ENCODE measurements at regions not wholly inside any gene's neighbourhood (a gene's known extent, or its start where the extent isn't known, plus 50 kb on each side); places are given as distances from the start of the nearest gene placed in this dataset.

DNA sequence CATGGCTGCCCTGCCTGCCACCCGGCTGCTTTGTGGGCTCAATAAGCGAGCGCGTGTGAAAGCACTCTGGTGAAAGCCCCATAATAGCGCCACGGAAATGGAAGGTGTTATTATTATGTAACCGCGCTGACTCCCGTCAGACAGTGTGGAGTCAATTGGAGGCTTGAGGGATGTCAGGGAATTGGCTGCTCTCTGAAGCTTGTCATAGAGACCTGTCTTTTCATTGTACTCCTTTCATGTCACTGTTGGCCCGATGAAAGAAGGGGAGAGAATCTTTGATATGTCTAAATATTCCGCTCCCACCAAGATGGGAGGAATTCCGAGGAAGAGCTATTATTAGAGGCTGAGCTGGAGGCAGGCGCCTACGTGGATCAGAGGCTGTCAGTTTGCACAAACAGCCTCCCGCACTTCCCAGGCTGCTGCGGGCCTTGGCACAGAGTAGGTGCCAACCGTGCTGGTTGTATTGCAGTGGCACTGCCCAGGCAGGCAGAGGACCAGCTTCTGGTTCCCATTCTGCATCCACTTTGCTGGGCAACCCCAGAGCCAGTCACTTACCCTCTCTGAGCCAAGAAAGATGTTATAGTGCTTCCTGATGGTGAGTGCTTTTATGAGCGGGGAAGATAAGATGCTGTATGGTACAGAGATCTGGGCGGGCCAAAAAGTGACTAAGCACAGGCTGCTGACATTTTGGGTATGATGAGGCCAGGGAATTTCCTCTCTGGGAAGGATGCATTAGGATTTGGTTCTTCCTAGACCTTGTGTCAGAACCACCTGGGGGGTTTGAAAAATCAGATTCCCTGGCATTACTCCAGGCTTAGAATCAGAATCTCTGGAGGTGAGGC lies 151.4 kb downstream of the RPS24 start:
- H3K27me3 ChIP-seq (ENCODE audit: insufficient read depth, poor library complexity, severe bottlenecking), result no peaks in the 10 kb centered on the region

DNA sequence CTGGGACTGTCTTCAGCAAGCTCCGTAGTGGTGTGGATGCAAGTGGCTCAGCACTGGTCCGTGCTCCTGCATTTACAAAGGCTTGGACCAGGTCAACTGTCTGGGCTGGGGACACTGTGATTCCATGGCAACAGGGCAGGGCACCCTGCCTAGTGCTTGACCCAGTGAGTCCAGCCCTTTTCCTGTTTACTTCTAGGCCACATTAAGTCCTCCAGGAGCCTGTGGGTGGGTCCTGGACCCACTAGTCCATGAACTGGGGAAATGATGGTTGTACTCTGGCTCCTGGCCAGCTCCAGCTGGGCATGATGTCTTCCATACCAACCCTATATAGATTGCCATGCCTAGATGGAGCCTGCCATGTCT lies 152.0 kb downstream of the RPS24 start:
- no peak for ATAC-seq (ENCODE audit: low read depth)

More for the DNA sequence above, 151.4 kb downstream of the RPS24 start:
- TF ChIP-seq, protein P1, sequence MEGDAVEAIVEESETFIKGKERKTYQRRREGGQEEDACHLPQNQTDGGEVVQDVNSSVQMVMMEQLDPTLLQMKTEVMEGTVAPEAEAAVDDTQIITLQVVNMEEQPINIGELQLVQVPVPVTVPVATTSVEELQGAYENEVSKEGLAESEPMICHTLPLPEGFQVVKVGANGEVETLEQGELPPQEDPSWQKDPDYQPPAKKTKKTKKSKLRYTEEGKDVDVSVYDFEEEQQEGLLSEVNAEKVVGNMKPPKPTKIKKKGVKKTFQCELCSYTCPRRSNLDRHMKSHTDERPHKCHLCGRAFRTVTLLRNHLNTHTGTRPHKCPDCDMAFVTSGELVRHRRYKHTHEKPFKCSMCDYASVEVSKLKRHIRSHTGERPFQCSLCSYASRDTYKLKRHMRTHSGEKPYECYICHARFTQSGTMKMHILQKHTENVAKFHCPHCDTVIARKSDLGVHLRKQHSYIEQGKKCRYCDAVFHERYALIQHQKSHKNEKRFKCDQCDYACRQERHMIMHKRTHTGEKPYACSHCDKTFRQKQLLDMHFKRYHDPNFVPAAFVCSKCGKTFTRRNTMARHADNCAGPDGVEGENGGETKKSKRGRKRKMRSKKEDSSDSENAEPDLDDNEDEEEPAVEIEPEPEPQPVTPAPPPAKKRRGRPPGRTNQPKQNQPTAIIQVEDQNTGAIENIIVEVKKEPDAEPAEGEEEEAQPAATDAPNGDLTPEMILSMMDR (IDR thresholded peaks at IDR 0.05; ENCODE audit: poor library complexity, severe bottlenecking), result no peak
- Histone ChIP-seq H3K27ac (ENCODE audit: poor library complexity, severe bottlenecking) (no peak overlapping the region), H3K9me3 (ENCODE audit: severe bottlenecking) (no peaks in the 10 kb centered on the region), H3K4me3 (ENCODE audit: severe bottlenecking) (no peak overlapping the region), H3K4me1 (ENCODE audit: insufficient read depth, poor library complexity, severe bottlenecking) (no peaks in the 10 kb centered on the region), H3K36me3 (ENCODE audit: low read depth) (no peaks in the 10 kb centered on the region)
- DNase-seq (ENCODE audit: low spot score) (no peak), ATAC-seq (ENCODE audit: low read depth) (no peak)

DNA sequence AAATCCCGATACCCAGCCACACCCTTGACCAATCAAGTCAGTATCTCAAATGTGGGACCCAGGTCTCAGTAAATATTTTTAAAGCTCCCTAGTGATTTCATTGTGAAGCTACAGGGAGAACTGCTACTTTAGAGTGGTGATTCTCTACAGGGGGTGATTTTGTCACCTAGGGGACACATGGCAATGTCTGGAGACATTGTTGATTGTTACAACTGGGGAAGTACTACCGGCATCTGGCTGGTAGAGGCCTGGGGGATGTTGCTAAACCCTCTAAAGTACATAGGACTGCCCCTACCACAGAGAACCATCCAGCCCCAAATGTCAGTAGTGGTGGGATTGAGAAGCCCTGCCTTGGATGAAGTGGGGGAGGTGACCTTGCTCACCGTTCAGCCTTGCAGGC lies 152.9 kb downstream of the RPS24 start:
- ATAC-seq (ENCODE audit: low read depth) (no peak), DNase-seq (ENCODE audit: low spot score) (no peak)
- Histone ChIP-seq H3K27me3 (ENCODE audit: insufficient read depth, poor library complexity, severe bottlenecking) (no peaks in the 10 kb centered on the region), H3K9me3 (ENCODE audit: severe bottlenecking) (no peaks in the 10 kb centered on the region), H3K27ac (ENCODE audit: poor library complexity, severe bottlenecking) (no peak overlapping the region), H3K4me1 (ENCODE audit: insufficient read depth, poor library complexity, severe bottlenecking) (no peaks in the 10 kb centered on the region), H3K4me3 (ENCODE audit: severe bottlenecking) (no peak overlapping the region), H3K36me3 (ENCODE audit: low read depth) (no peaks in the 10 kb centered on the region)
- TF ChIP-seq, protein P1 (IDR thresholded peaks at IDR 0.05; ENCODE audit: poor library complexity, severe bottlenecking), result no peak

More for the DNA sequence above, 152.0 kb downstream of the RPS24 start:
- Histone ChIP-seq H3K4me3 (ENCODE audit: severe bottlenecking) (no peak overlapping the region), H3K27me3 (ENCODE audit: insufficient read depth, poor library complexity, severe bottlenecking) (no peaks in the 10 kb centered on the region), H3K4me1 (ENCODE audit: insufficient read depth, poor library complexity, severe bottlenecking) (no peaks in the 10 kb centered on the region), H3K36me3 (ENCODE audit: low read depth) (no peaks in the 10 kb centered on the region), H3K27ac (ENCODE audit: poor library complexity, severe bottlenecking) (no peak overlapping the region), H3K9me3 (ENCODE audit: severe bottlenecking) (no peaks in the 10 kb centered on the region)
- TF ChIP-seq, protein P1 (IDR thresholded peaks at IDR 0.05; ENCODE audit: poor library complexity, severe bottlenecking), result no peak
- no peak for DNase-seq (ENCODE audit: low spot score)

DNA sequence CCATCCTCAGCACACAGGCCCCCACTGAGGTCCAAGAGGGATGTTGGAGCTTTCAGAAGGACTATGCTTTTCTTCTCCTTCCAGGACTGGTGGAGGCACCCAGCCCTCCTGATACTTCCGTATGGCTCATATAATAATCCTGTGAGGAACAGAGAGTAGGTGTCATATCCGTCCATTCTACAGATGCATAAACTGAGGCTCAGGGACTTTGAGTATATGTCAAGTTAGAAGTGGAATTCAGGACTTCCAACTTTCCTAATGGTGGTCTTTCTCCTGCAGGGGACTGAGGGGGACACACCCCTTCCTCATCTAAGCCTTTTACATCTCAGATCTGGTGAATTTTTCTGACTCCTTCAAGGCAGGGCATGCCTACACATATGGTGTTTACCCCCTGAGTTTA lies 153.7 kb downstream of the RPS24 start:
- no peaks in the 10 kb centered on the region for H3K9me3 ChIP-seq (ENCODE audit: severe bottlenecking)
- ATAC-seq (ENCODE audit: low read depth), result no peak
- H3K27ac ChIP-seq (ENCODE audit: poor library complexity, severe bottlenecking), result no peak overlapping the region
- no peaks in the 10 kb centered on the region for H3K36me3 ChIP-seq (ENCODE audit: low read depth)
- no peak overlapping the region for H3K4me3 ChIP-seq (ENCODE audit: severe bottlenecking)
- H3K27me3 ChIP-seq (ENCODE audit: insufficient read depth, poor library complexity, severe bottlenecking), result no peaks in the 10 kb centered on the region
- TF ChIP-seq, protein P1 (IDR thresholded peaks at IDR 0.05; ENCODE audit: poor library complexity, severe bottlenecking), result no peak
- no peak for DNase-seq (ENCODE audit: low spot score)
- no peaks in the 10 kb centered on the region for H3K4me1 ChIP-seq (ENCODE audit: insufficient read depth, poor library complexity, severe bottlenecking)

DNA sequence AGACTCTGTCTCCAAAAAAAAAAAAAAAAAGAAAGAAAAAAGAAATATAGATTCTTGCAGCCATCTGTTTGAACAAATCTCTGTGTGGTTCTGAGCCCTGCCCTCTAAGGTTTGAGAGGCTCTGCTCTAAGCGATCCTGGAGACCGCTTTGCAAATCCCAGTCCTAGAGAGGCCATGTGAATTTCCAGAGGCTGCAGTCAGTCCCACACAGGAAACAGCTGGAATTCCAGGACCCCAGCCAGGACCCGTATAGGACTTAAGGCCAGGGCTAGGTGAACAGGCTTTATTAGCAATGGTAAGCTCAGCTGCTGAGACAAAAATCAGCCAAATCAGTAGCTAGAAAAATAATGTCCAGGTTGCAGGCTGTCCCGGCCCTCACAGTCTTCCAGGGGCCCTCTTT lies 154.8 kb downstream of the RPS24 start:
- ATAC-seq (ENCODE audit: low read depth) (no peak), DNase-seq (ENCODE audit: low spot score) (no peak)
- H3K4me3 ChIP-seq (ENCODE audit: severe bottlenecking), result no peak overlapping the region
- H3K27me3 ChIP-seq (ENCODE audit: insufficient read depth, poor library complexity, severe bottlenecking), result no peaks in the 10 kb centered on the region
- no peaks in the 10 kb centered on the region for H3K36me3 ChIP-seq (ENCODE audit: low read depth)
- TF ChIP-seq, protein P1 (IDR thresholded peaks at IDR 0.05; ENCODE audit: poor library complexity, severe bottlenecking), result no peak
- H3K9me3 ChIP-seq (ENCODE audit: severe bottlenecking), result no peaks in the 10 kb centered on the region
- H3K4me1 ChIP-seq (ENCODE audit: insufficient read depth, poor library complexity, severe bottlenecking), result no peaks in the 10 kb centered on the region
- H3K27ac ChIP-seq (ENCODE audit: poor library complexity, severe bottlenecking), result no peak overlapping the region
